Panc1 (cell line): ENCODE measurements at regions not wholly inside any gene's neighbourhood (a gene's known extent, or its start where the extent isn't known, plus 50 kb on each side); places are given as distances from the start of the nearest gene placed in this dataset.

Experiments
- ATAC-seq: fragments of 200-7000 bp; cut with Tn5 transposase; 2 replicates; pipeline ENCODE4 v1.9.1; 2020; ENCODE audit warnings: mild to moderate bottlenecking, moderate library complexity
- BruUV-seq: library from RNA; stranded (reverse); fragments of 400-500 nt; replicated peaks from 2 replicates; lab custom pipeline; 2021; lab: Mats Ljungman, UMichigan
- CTCF ChIA-PET: fragments of 300-600 bp; sonication (Branson Sonifier 250); formaldehyde crosslinking; loops from one replicate; lab custom pipeline; 2022; ENCODE audit warnings: antibody characterized with exemption; lab: Charles Lee
- POLR2A ChIA-PET: fragments of 300-600 bp; sonication (Branson Sonifier 250); formaldehyde crosslinking; loops from one replicate; lab custom pipeline; 2022; ENCODE audit warnings: antibody characterized with exemption; lab: Charles Lee
- DNase-seq: peaks from one replicate; pipeline ENCODE4 v3.0.0-alpha.2; 2010; ENCODE audit warnings: low read depth, low spot score
- H3K27ac ChIP-seq: 2 replicates; pipeline ENCODE4 v1.5.1; 2011; ENCODE audit warnings: mild to moderate bottlenecking, low read length, inconsistent platforms
- H3K27me3 ChIP-seq: fragments of 200-500 bp; sonication (Bioruptor generic); 2 replicates; pipeline ENCODE4 v1.6.0; 2014; ENCODE audit warnings: low read length, inconsistent platforms; ENCODE audit not compliant: control insufficient read depth, insufficient read depth
- H3K36me3 ChIP-seq: fragments of 200-500 bp; sonication (Bioruptor generic); 2 replicates; pipeline ENCODE4 v1.5.1; 2014; ENCODE audit warnings: inconsistent platforms, mild to moderate bottlenecking, low read length, moderate library complexity; ENCODE audit not compliant: control insufficient read depth, insufficient read depth
- H3K4me1 ChIP-seq: 2 replicates; pipeline ENCODE4 v1.5.1; 2011; ENCODE audit warnings: inconsistent platforms, mild to moderate bottlenecking, low read length, moderate library complexity; ENCODE audit not compliant: control insufficient read depth, insufficient read depth
- H3K4me3 ChIP-seq, 2 experiments: 2 replicates each; pipeline ENCODE4 v1.5.1; 2011 to 2012; ENCODE audit warnings: low read depth in 2 of 2, low read length in 2 of 2, mild to moderate bottlenecking in 2 of 2, inconsistent platforms in 1 of 2, moderate library complexity in 1 of 2
- H3K9me3 ChIP-seq: fragments of 200-500 bp; sonication (Bioruptor generic); 2 replicates; pipeline ENCODE4 v1.5.1; 2014; ENCODE audit warnings: low read depth, mild to moderate bottlenecking, inconsistent platforms, low read length, moderate library complexity; ENCODE audit not compliant: control insufficient read depth, insufficient read depth
- CTCF ChIP-seq: fragments of 450-650 bp; IDR thresholded peaks from 2 replicates; pipeline ENCODE4 v1.5.1; 2017; ENCODE audit warnings: mild to moderate bottlenecking
- POLR2AphosphoS5 ChIP-seq: IDR thresholded peaks from 2 replicates; pipeline ENCODE4 v1.6.1; 2012; ENCODE audit warnings: mild to moderate bottlenecking, low read depth, low read length, moderate library complexity
- REST ChIP-seq, 2 experiments: IDR thresholded peaks; 2 replicates each; pipeline ENCODE4 v1.6.1; 2011 to 2012; ENCODE audit warnings: low read depth in 2 of 2, control low read depth in 1 of 2, low read length in 1 of 2, mild to moderate bottlenecking in 1 of 2, moderate library complexity in 1 of 2; ENCODE audit not compliant: insufficient read depth in 1 of 2
- SIN3A ChIP-seq: IDR thresholded peaks from 2 replicates; pipeline ENCODE4 v1.6.1; 2012; ENCODE audit warnings: low read depth, mild to moderate bottlenecking, low read length, moderate library complexity, borderline replicate concordance; ENCODE audit not compliant: insufficient read depth
- TCF7L2 ChIP-seq: IDR thresholded peaks from 2 replicates; pipeline ENCODE4 v1.6.1; 2011; ENCODE audit warnings: mild to moderate bottlenecking, low read depth, low read length, inconsistent platforms
- in situ Hi-C: cut with HindIII; loops from 2 replicates; pipeline ENCODE4 v1.10.0; 2016; ENCODE audit warnings: low sequenced_read_pairs, low pct_unique_long_range_greater_than_20kb
- intact Hi-C: fragments of 100-400 bp; cut with micrococcal nuclease; formaldehyde crosslinking; loops from one replicate; pipeline ENCODE4 v1.10.0; 2022; ENCODE audit not compliant: unreplicated experiment

- peaks cover 2% of the 10 kb centered on the region; the same call in 1 of the 2 replicates for H3K27me3 ChIP-seq
- intact Hi-C loops, result no loop called here
- in situ Hi-C loops, result no loop called here
- no peaks in the 10 kb centered on the region for H3K4me1 ChIP-seq
- ChIA-PET CTCF (interaction anchor here (0.6 kb wide), 1 partner anchor 282 kb away, joined by 3 read pairs; no protein-coding TSS in a partner anchor), POLR2A (no interaction called here)
- ATAC-seq, result no peak
- H3K27ac ChIP-seq, result no peak overlapping the region
- no TSS peak for BruUV-seq
- TF ChIP-seq POLR2AphosphoS5, result no peak
- TF ChIP-seq CTCF, result no peak
- no peak for TF ChIP-seq REST (IDR thresholded peaks at IDR 0.05; ENCODE audit: insufficient read depth in 1 of 2, low read depth in 2 of 2, low read length in 1 of 2)
- TF ChIP-seq SIN3A, result no peak
- TF ChIP-seq TCF7L2, result no peak
- no peak for DNase-seq
- no peak overlapping the region for H3K4me3 ChIP-seq
- no peaks in the 10 kb centered on the region for H3K9me3 ChIP-seq
- no peaks in the 10 kb centered on the region for H3K36me3 ChIP-seq
Measured at GRCh38 chr5:6036006-6036405, 342.3 kb downstream of the MED10 start.

- Histone ChIP-seq H3K9me3 (no peaks in the 10 kb centered on the region), H3K4me3 (no peak overlapping the region), H3K27ac (no peak overlapping the region), H3K27me3 (no peaks in the 10 kb centered on the region), H3K4me1 (no peaks in the 10 kb centered on the region), H3K36me3 (no peaks in the 10 kb centered on the region)
- DNase-seq (no peak), ATAC-seq (no peak)
- intact Hi-C loops, result no loop called here
- in situ Hi-C loops, result no loop called here
- ChIA-PET POLR2A (no interaction called here), CTCF (no interaction called here)
- BruUV-seq, result no TSS peak
- no peak for TF ChIP-seq TCF7L2
- TF ChIP-seq CTCF, result no peak
- TF ChIP-seq POLR2AphosphoS5, result no peak
- no peak for TF ChIP-seq SIN3A
- no peak for TF ChIP-seq REST (IDR thresholded peaks at IDR 0.05; ENCODE audit: insufficient read depth in 1 of 2, low read depth in 2 of 2, low read length in 1 of 2)
Measured at GRCh38 chr5:6029811-6030271, 348.5 kb downstream of the MED10 start.
